ENCODE measurements at regions not wholly inside any gene's neighbourhood (a gene's known extent, or its start where the extent isn't known, plus 50 kb on each side); places are given as distances from the start of the nearest gene placed in this dataset.

GRCh38 chr2:129239141-129239540, 740.3 kb upstream of the RAB6C start:
- CTCF ChIA-PET, result no interaction called here
- no peak for DNase-seq (ENCODE audit: low read depth, low spot score)
- TF ChIP-seq CTCF (IDR thresholded peaks at IDR 0.05; ENCODE audit: insufficient read depth, low read length, missing control alignments), result no peak
- POLR2A ChIA-PET, result no interaction called here
- H3K4me3 ChIP-seq (ENCODE audit: low read depth, low read length), result no peak overlapping the region

- no peak overlapping the region for H3K4me3 ChIP-seq (ENCODE audit: low read depth, low read length)
- no peak for DNase-seq (ENCODE audit: low read depth, low spot score)
- ChIA-PET CTCF (no interaction called here), POLR2A (no interaction called here)
- no peak for TF ChIP-seq CTCF (IDR thresholded peaks at IDR 0.05; ENCODE audit: insufficient read depth, low read length, missing control alignments)
These were observed 739.4 kb upstream of the RAB6C start for GRCh38 chr2:129240061-129240460.

- DNase-seq (ENCODE audit: low read depth, low spot score), result no peak
- ChIA-PET CTCF (no interaction called here), POLR2A (no interaction called here)
- no peak overlapping the region for H3K4me3 ChIP-seq (ENCODE audit: low read depth, low read length)
- no peak for TF ChIP-seq CTCF (IDR thresholded peaks at IDR 0.05; ENCODE audit: insufficient read depth, low read length, missing control alignments)
These were observed 737.2 kb upstream of the RAB6C start for GRCh38 chr2:129242269-129242668.

- ChIA-PET CTCF (no interaction called here), POLR2A (no interaction called here)
- no peak for DNase-seq (ENCODE audit: low read depth, low spot score)
- H3K4me3 ChIP-seq (ENCODE audit: low read depth, low read length), result no peak overlapping the region
- TF ChIP-seq CTCF (IDR thresholded peaks at IDR 0.05; ENCODE audit: insufficient read depth, low read length, missing control alignments), result no peak
These were observed 731.7 kb upstream of the RAB6C start for GRCh38 chr2:129247751-129248150.

GRCh38 chr2:129248198-129248597, 731.3 kb upstream of the RAB6C start:
- no peak for DNase-seq (ENCODE audit: low read depth, low spot score)
- no peak overlapping the region for H3K4me3 ChIP-seq (ENCODE audit: low read depth, low read length)
- ChIA-PET CTCF (no interaction called here), POLR2A (no interaction called here)
- TF ChIP-seq CTCF (IDR thresholded peaks at IDR 0.05; ENCODE audit: insufficient read depth, low read length, missing control alignments), result no peak

GRCh38 chr2:129252781-129253460, 726.5 kb upstream of the RAB6C start:
- DNase-seq (ENCODE audit: low read depth, low spot score), result no peak
- CTCF ChIA-PET, result no interaction called here
- TF ChIP-seq CTCF (IDR thresholded peaks at IDR 0.05; ENCODE audit: insufficient read depth, low read length, missing control alignments), result no peak
- POLR2A ChIA-PET, result no interaction called here
- H3K4me3 ChIP-seq (ENCODE audit: low read depth, low read length), result no peak overlapping the region

All from AG04449 (cell line).